ENCODE measurements at regions not wholly inside any gene's neighbourhood (a gene's known extent, or its start where the extent isn't known, plus 50 kb on each side); places are given as distances from the start of the nearest gene placed in this dataset.

DNA sequence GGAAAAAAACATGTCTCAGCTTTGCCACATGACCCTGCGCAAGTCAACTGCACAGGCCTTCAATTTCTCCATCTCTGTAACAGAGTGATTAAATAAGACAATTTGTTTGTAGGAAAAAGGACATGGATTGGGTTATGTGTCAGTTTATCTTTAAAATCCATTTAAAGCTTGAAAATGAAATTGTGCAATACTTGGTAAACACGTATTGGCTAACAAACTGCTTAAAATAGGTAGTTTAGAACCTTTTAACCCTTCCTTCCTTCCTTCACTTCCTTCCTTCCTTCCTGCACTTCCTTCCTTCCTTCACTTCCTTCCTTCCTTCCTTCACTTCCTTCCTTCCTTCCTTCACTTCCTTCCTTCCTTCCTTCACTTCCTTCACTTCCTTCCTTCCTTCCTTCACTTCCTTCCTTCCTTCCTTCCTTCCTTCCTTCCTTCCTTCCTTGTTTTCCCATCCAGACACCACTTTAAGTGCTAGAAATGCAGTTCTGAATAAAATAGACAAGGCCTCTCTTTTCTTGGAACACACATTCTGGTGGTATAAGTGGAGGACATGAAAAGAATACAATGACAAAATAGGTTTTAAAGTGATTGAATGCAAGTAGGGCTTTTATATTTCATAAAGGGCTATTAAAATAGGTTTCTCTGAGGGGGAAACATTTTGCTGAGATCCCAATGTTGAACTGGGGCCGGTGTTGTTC, 130.2 kb upstream of the TP63 start:
- no peak for DNase-seq (ENCODE audit: low read depth)

DNA sequence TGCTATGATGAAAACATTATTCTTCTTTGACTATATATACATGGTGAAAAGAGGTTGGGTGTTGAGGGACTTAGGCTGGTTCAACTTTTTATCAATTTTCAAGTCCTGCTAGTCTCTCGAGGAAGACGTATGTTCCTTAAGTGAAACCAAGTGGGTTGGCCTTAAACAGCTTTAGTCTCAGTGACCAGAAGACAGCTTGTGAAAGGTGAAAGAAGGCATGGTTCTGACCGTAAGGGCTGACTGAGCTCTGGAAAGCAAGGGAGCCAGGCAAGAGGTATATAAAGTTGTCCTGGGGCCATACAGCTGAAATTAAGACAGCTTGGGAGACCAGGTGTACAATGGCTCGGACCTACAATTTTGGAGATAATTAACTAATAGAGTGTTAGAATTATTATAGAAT, 128.9 kb upstream of the TP63 start:
- DNase-seq (ENCODE audit: low read depth) = no peak

- DNase-seq (ENCODE audit: low read depth) = no peak
These were observed 128.4 kb upstream of the TP63 start for GRCh38 chr3:189502676-189503257.

DNA sequence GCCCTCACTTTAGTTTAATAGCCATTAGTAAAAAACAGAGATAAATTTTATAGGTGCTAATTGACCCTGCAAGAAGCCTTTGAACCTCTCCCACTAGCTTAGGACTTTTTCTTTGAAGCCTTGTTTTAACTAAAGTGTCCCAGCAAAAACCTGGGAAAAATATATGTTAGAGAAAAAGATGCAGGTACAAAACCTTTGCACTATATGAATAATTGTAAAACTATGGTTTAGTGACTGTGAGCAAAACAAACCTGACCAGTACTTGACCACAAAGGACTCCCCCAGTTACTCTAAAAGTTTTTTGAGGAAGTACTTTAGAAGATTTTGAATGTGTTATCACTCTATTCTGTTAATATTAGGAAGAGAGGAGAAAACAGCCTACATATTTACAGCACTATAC, 123.3 kb upstream of the TP63 start:
- no peak for DNase-seq (ENCODE audit: low read depth)

DNA sequence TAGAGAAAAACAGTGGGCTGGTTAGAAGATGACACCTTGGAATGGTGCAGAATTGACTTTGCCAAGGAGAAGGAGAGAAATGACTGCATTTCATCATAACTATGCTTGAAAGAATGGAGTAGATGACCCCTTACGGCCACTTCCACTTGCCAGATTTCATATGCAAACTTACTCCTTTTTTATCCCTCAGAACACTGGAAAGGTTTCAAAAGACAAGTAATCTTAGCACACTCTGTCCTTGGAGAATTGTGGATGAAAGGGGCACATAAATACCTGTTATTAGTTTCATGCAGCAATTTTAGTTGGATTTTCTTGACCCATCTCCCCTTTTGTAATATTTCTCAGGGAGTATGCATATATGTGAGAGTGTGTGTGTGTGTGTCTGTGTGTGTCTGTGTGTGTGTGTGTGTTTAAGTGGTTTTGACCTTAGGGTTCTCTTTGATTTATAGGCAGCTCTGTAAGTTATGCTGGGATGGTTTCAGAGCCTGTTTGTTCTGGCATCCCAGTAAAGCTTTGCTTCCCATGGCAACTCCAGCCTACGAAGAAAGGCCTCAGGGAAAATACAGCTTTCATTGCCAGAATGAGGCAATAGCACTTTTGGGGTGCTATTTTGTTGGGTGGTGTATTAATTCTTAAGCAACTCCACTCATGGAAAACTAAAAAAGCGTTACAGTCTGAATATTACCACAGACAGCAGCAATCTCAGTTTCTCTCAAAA, 122.2 kb upstream of the TP63 start:
- DNase-seq (ENCODE audit: low read depth) = no peak

- no peak for DNase-seq (ENCODE audit: low read depth)
These were observed 119.2 kb upstream of the TP63 start for GRCh38 chr3:189512039-189512438.

- no peak for DNase-seq (ENCODE audit: low read depth)
These were observed 118.4 kb upstream of the TP63 start for GRCh38 chr3:189512821-189513220.

DNA sequence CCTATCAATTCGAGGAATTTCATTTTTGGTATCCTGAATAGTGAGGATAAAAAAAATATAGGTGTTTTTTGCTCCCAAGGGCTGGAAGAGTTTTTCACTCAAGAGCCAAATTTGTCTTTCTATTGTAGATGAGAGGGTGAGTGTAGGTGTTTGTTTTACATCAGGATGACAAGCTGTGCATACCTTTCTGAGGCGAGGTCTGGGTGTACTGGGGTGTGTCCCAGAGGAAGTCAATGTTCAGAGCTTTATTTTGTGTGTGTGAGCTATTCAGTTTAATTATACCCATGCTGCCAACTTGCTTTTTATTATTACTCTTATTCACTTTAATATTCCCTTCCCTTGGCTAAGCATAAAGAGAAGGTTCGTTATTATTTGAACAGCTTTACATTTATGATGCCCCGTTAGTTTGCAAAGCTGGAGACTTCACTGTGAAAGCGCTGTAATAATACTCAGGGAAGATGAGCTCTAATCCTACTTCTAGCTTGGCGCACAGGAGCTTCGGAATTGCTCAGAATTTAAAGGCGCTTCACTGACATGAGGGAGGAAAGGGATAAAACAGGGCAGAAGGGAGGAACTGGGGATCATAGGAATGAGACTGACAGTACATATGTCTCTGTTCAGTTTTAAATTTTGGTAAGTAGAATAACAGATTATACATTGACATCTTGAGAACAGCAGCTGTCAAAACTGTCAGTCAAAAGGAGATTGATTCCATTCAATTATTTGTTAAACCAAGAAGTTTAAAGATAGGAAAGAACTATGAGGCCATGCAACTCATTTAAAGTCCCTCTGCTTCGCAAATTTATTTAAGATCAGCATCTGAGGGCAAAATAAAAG, 117.7 kb upstream of the TP63 start:
- no peak for DNase-seq (ENCODE audit: low read depth)

DNA sequence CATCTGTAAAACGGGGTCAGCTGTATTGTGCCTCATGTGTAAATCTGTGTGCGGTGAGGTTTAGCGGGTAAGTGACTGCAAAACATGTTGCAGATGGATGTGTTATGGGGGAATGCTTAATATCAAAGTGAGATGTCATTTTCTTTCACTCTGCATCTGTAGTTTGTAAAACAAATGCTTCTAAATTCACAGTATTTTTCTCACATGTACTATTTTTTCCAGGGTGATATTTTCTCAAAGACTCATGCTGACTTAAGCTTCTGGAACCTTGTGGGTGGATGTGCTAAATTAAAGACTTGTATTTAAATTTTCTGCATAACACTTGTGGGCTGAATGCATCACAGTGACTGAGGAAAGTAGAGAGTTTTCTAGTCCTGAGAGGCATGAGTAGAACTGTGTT, 115.2 kb upstream of the TP63 start:
- DNase-seq (ENCODE audit: low read depth) = no peak

GRCh38 chr3:189517981-189518380, 113.2 kb upstream of the TP63 start:
- DNase-seq (ENCODE audit: low read depth) = no peak

DNA sequence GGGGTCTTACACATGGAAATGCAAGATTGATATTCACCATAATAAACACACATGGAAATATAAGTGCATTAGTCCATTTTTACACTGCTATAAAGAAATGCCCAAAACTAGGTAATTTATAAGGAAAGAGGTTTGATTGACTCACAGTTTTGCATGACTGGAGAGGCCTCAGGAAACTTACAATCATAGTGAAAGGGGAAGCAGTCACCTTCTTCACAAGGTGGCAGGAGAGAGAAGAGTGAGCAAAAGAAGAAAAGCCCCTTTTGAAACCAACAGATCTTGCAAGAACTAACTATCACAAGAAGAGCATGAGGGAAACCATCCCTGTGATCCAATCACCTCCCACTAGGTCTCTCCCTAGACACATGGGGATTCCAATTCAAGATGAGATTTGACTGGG, 111.7 kb upstream of the TP63 start:
- DNase-seq (ENCODE audit: low read depth) = no peak

DNA sequence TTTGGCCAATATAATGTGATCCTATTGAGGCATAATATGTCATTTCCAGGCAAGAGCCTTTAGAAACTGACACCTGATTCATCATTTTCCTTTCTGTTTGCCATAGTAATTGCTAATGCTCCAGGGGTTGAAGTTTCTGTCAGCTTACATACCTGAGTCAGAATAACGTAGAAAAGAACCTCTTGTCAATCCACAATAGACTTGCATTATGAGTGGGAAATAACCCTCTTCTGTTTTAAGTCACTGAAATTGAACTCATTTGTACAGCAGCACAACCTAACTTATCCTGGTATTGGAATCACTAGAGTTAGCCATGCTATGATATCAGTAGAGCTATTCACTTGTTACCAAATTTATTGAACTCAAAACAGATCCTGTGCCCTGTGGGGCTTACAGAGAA, 101.7 kb upstream of the TP63 start:
- DNase-seq (ENCODE audit: low read depth) = no peak

DNA sequence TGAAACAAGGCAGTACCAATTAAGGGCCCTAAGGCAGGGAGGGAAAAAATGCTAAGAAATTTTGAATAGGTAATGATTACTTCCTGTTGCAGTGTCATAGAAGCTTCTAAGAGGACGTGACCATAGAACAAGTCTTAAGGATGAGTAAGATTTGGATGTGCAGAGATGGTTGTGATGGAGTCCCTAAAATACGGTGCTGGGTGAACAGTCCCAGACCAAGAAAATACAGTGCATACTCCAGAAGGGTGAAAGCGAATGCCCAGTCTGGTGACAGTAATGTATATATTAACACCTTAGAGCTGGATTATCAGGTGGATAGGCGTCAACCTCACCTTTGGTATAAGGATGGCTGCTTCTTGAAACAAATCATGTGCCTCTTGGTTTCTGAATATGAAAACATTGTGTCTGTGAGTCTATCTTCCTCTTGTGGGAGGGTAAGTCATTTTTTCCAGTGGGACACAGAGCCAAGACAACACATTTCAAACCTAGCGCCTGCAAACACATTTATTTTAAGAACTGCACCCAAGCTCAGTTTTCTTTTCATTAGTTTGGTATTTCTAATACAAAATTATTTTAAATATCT, 101.2 kb upstream of the TP63 start:
- no peak for DNase-seq (ENCODE audit: low read depth)

GRCh38 chr3:189530822-189531221, 100.4 kb upstream of the TP63 start:
- DNase-seq (ENCODE audit: low read depth) = peak; percentile 44

GRCh38 chr3:189531271-189531670, 99.9 kb upstream of the TP63 start:
- DNase-seq (ENCODE audit: low read depth) = no peak

- no peak for DNase-seq (ENCODE audit: low read depth)
These were observed 96.7 kb upstream of the TP63 start for GRCh38 chr3:189534531-189534930.

- no peak for DNase-seq (ENCODE audit: low read depth)
These were observed 94.1 kb upstream of the TP63 start for GRCh38 chr3:189537135-189537534.

- DNase-seq (ENCODE audit: low read depth) = no peak
These were observed 83.7 kb upstream of the TP63 start for GRCh38 chr3:189547448-189547847.

GRCh38 chr3:189548053-189548452, 83.1 kb upstream of the TP63 start:
- no peak for DNase-seq (ENCODE audit: low read depth)

GRCh38 chr3:189551007-189551406, 80.2 kb upstream of the TP63 start:
- no peak for DNase-seq (ENCODE audit: low read depth)

- no peak for DNase-seq (ENCODE audit: low read depth)
These were observed 76.2 kb upstream of the TP63 start for GRCh38 chr3:189554868-189555557.

- DNase-seq (ENCODE audit: low read depth) = no peak
These were observed 75.7 kb upstream of the TP63 start for GRCh38 chr3:189555558-189555881.
